Neural progenitor cell (in vitro differentiated cells): ENCODE measurements at regions not wholly inside any gene's neighbourhood (a gene's known extent, or its start where the extent isn't known, plus 50 kb on each side); places are given as distances from the start of the nearest gene placed in this dataset.
A peak's percentile ranks its signal among the peaks of the same experiment; 100 is the strongest.

Source experiments
- DNase-seq: peaks from one replicate; pipeline ENCODE4 v3.0.0-alpha.2; 2016; ENCODE audit warnings: low spot score
- H2AFZ ChIP-seq: fragments of 200-600 bp; sonication (generic); replicated peaks from 2 replicates; pipeline ENCODE4 v1.6.1; 2016; ENCODE audit warnings: antibody characterized with exemption
- H3F3A ChIP-seq: fragments of 200-600 bp; sonication (generic); 2 replicates; pipeline ENCODE4 v1.6.1; 2016; ENCODE audit warnings: antibody characterized with exemption, low read depth
- H3K27ac ChIP-seq: fragments of 200-600 bp; sonication (generic); 2 replicates; pipeline ENCODE4 v1.5.1; 2016; ENCODE audit warnings: mild to moderate bottlenecking
- H3K27me3 ChIP-seq: fragments of 200-600 bp; sonication (generic); 2 replicates; pipeline ENCODE4 v1.6.1; 2016; ENCODE audit warnings: mild to moderate bottlenecking, moderate library complexity
- H3K36me3 ChIP-seq: fragments of 200-600 bp; sonication (generic); 2 replicates; pipeline ENCODE4 v1.5.1; 2016
- H3K4me1 ChIP-seq: fragments of 200-600 bp; sonication (generic); 2 replicates; pipeline ENCODE4 v1.6.1; 2016; ENCODE audit warnings: mixed run types
- H3K4me2 ChIP-seq: fragments of 200-600 bp; sonication (generic); 2 replicates; pipeline ENCODE4 v1.6.1; 2016
- H3K4me3 ChIP-seq: fragments of 200-600 bp; sonication (generic); 2 replicates; pipeline ENCODE4 v1.5.1; 2016
- H3K79me2 ChIP-seq: fragments of 200-600 bp; sonication (generic); 2 replicates; pipeline ENCODE4 v1.6.1; 2016; ENCODE audit warnings: low read depth
- H3K9ac ChIP-seq: fragments of 200-600 bp; sonication (generic); 2 replicates; pipeline ENCODE4 v1.6.1; 2016
- H3K9me3 ChIP-seq: fragments of 200-600 bp; sonication (generic); 2 replicates; pipeline ENCODE4 v1.5.1; 2016; ENCODE audit warnings: low read depth
- H4K20me1 ChIP-seq: fragments of 200-600 bp; sonication (generic); 2 replicates; pipeline ENCODE4 v1.6.1; 2016; ENCODE audit warnings: low read depth
- H3K27ac Mint-ChIP-seq: 3 replicates; pipeline ENCODE4 v1.8.0; 2021; ENCODE audit warnings: mixed read lengths
- H3K27me3 Mint-ChIP-seq: 2 replicates; pipeline ENCODE4 v1.8.0; 2022; ENCODE audit warnings: low read depth, mild to moderate bottlenecking, inconsistent platforms, moderate library complexity, mixed read lengths; ENCODE audit not compliant: insufficient read depth
- H3K36me3 Mint-ChIP-seq: 3 replicates; pipeline ENCODE4 v1.8.0; 2021; ENCODE audit warnings: mixed read lengths
- H3K4me1 Mint-ChIP-seq: 3 replicates; pipeline ENCODE4 v1.8.0; 2021; ENCODE audit warnings: mixed read lengths
- H3K4me3 Mint-ChIP-seq: 3 replicates; pipeline ENCODE4 v1.8.0; 2021; ENCODE audit warnings: mild to moderate bottlenecking, moderate library complexity, mixed read lengths
- H3K9me3 Mint-ChIP-seq: 3 replicates; pipeline ENCODE4 v1.8.0; 2020; ENCODE audit warnings: mixed read lengths
- CTCF ChIP-seq: fragments of 200-600 bp; sonication (generic); IDR thresholded peaks from 2 replicates; pipeline ENCODE4 v1.5.1; 2017; ENCODE audit warnings: antibody characterized with exemption, mild to moderate bottlenecking
- EZH2 ChIP-seq: fragments of 200-600 bp; sonication (generic); IDR thresholded peaks from 2 replicates; pipeline ENCODE4 v1.6.1; 2017; ENCODE audit warnings: antibody characterized with exemption, mild to moderate bottlenecking, moderate library complexity
- EZH2phosphoT487 ChIP-seq: fragments of 200-600 bp; sonication (generic); IDR thresholded peaks from 2 replicates; pipeline ENCODE4 v1.6.1; 2017; ENCODE audit warnings: antibody characterized with exemption

- Histone ChIP-seq H3K9me3 (no peaks in the 10 kb centered on the region), H3K9ac (no peak overlapping the region), H3K4me1 (no peaks in the 10 kb centered on the region), H3K27ac (no peak overlapping the region), H3K27me3 (no peaks in the 10 kb centered on the region), H2AFZ (peak overlapping the region; percentile 48), H3F3A (no peaks in the 10 kb centered on the region), H4K20me1 (no peaks in the 10 kb centered on the region), H3K4me2 (no peak overlapping the region), H3K36me3 (no peaks in the 10 kb centered on the region), H3K4me3 (no peak overlapping the region), H3K79me2 (no peaks in the 10 kb centered on the region)
- no peak overlapping the region for H3K27ac Mint-ChIP-seq
- H3K4me3 Mint-ChIP-seq: no peak overlapping the region
- peaks cover 3% of the 10 kb centered on the region for H3K4me1 Mint-ChIP-seq
- no peaks in the 10 kb centered on the region for H3K27me3 Mint-ChIP-seq
- no peaks in the 10 kb centered on the region for H3K36me3 Mint-ChIP-seq
- TF ChIP-seq EZH2: no peak
- TF ChIP-seq EZH2phosphoT487: no peak
- TF ChIP-seq CTCF: no peak
- no peak for DNase-seq
- no peaks in the 10 kb centered on the region for H3K9me3 Mint-ChIP-seq
These were observed 341.1 kb upstream of the SEMA6D start for GRCh38 chr15:47376190-47376589.

GRCh38 chr15:47377465-47377864 lies 339.8 kb upstream of the SEMA6D start:
- no peaks in the 10 kb centered on the region for H4K20me1 ChIP-seq
- H3K27me3 Mint-ChIP-seq: no peaks in the 10 kb centered on the region
- H3K4me3 ChIP-seq: no peak overlapping the region
- no peaks in the 10 kb centered on the region for H3K9me3 ChIP-seq
- no peak overlapping the region for H3K4me2 ChIP-seq
- no peak overlapping the region for H3K4me3 Mint-ChIP-seq
- peaks cover 3% of the 10 kb centered on the region for H3K4me1 Mint-ChIP-seq
- DNase-seq: no peak
- H3K36me3 Mint-ChIP-seq: no peaks in the 10 kb centered on the region
- no peaks in the 10 kb centered on the region for H3F3A ChIP-seq
- no peaks in the 10 kb centered on the region for H3K27me3 ChIP-seq
- no peak overlapping the region for H3K27ac ChIP-seq
- TF ChIP-seq EZH2 (no peak), CTCF (no peak), EZH2phosphoT487 (no peak)
- H3K36me3 ChIP-seq: no peaks in the 10 kb centered on the region
- no peaks in the 10 kb centered on the region for H3K4me1 ChIP-seq
- H3K9me3 Mint-ChIP-seq: no peaks in the 10 kb centered on the region
- no peak overlapping the region for H3K27ac Mint-ChIP-seq
- H2AFZ ChIP-seq: no peak overlapping the region
- H3K9ac ChIP-seq: no peak overlapping the region
- no peaks in the 10 kb centered on the region for H3K79me2 ChIP-seq

GRCh38 chr15:47378527-47378926 lies 338.8 kb upstream of the SEMA6D start:
- Histone ChIP-seq H3K4me3 (no peak overlapping the region), H3K79me2 (no peaks in the 10 kb centered on the region), H2AFZ (no peak overlapping the region), H3F3A (no peaks in the 10 kb centered on the region), H4K20me1 (no peaks in the 10 kb centered on the region), H3K4me1 (no peaks in the 10 kb centered on the region), H3K36me3 (no peaks in the 10 kb centered on the region), H3K9me3 (no peaks in the 10 kb centered on the region), H3K27ac (no peak overlapping the region), H3K9ac (no peak overlapping the region), H3K27me3 (no peaks in the 10 kb centered on the region), H3K4me2 (no peak overlapping the region)
- TF ChIP-seq EZH2phosphoT487 (no peak), EZH2 (no peak), CTCF (no peak)
- no peaks in the 10 kb centered on the region for H3K27me3 Mint-ChIP-seq
- peaks cover 9% of the 10 kb centered on the region for H3K4me1 Mint-ChIP-seq
- no peaks in the 10 kb centered on the region for H3K9me3 Mint-ChIP-seq
- no peak overlapping the region for H3K4me3 Mint-ChIP-seq
- H3K36me3 Mint-ChIP-seq: no peaks in the 10 kb centered on the region
- no peak overlapping the region for H3K27ac Mint-ChIP-seq
- DNase-seq: no peak

- no peaks in the 10 kb centered on the region for H3K9me3 ChIP-seq
- H3K4me3 ChIP-seq: no peak overlapping the region
- H3K27me3 Mint-ChIP-seq: no peaks in the 10 kb centered on the region
- H3K36me3 Mint-ChIP-seq: no peaks in the 10 kb centered on the region
- peak overlapping the region; percentile 10 for H3K27ac Mint-ChIP-seq
- no peaks in the 10 kb centered on the region for H3K36me3 ChIP-seq
- TF ChIP-seq EZH2 (no peak), EZH2phosphoT487 (no peak), CTCF (no peak)
- no peak overlapping the region for H3K9ac ChIP-seq
- DNase-seq: no peak
- no peaks in the 10 kb centered on the region for H3K4me1 ChIP-seq
- H3K27ac ChIP-seq: no peak overlapping the region
- no peak overlapping the region for H3K4me2 ChIP-seq
- no peaks in the 10 kb centered on the region for H3K79me2 ChIP-seq
- H3K4me1 Mint-ChIP-seq: peaks cover 29% of the 10 kb centered on the region
- H3K4me3 Mint-ChIP-seq: no peak overlapping the region
- no peaks in the 10 kb centered on the region for H3K9me3 Mint-ChIP-seq
- H2AFZ ChIP-seq: no peak overlapping the region
- H4K20me1 ChIP-seq: no peaks in the 10 kb centered on the region
- no peaks in the 10 kb centered on the region for H3K27me3 ChIP-seq
- H3F3A ChIP-seq: no peaks in the 10 kb centered on the region
These were observed 334.2 kb upstream of the SEMA6D start for GRCh38 chr15:47383102-47383501.
